ENCODE measurements at regions not wholly inside any gene's neighbourhood (a gene's known extent, or its start where the extent isn't known, plus 50 kb on each side); places are given as distances from the start of the nearest gene placed in this dataset.

DNA sequence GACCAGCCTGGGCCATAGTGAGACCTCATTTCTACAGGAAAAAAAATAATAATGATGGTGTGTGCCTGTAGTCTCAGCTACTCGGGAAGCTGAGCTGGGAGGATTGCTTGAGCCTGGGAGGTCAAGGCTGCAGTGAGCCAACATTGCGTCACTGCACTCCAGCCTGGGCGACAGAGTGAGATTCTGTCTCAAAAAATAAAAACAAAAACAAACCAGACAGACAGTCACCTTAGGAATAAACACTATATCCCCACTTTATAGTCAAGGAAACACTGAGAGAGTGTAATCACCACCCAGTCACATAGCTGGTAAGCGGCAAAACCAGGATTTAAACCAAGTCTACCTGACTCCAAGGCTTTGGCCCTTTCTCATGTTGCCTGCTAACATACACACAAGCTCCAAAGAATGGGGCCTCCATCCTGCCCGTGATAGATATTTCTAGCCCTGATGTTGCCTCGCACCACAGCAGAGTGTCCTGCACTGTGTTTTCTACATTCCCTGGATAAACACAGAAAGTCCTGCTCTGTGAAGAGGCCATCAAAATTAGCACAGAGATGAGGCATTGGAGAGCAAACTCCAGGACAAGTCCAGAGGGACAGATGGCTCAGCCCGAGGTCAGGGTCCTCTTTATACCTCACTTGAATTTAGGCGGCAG, 66.1 kb upstream of the SMURF2 start (continued):
- TF ChIP-seq MYNN (CRISPR knock-in tag; IDR thresholded peaks at IDR 0.05; ENCODE audit: low read depth) (no peak), REL (CRISPR knock-in tag; conservative IDR thresholded peaks at IDR 0.05) (no peak), SAFB2 (CRISPR knock-in tag; IDR thresholded peaks at IDR 0.05; ENCODE audit: borderline replicate concordance, low read depth) (no peak), HNRNPLL (IDR thresholded peaks at IDR 0.05; ENCODE audit: low read depth, low read length, poor library complexity, severe bottlenecking) (no peak), RNF2 (conservative IDR thresholded peaks at IDR 0.05; ENCODE audit: low read depth) (no peak), PHB2 (IDR thresholded peaks at IDR 0.05; ENCODE audit: partially characterized antibody) (no peak), NR2C2 (CRISPR knock-in tag; IDR thresholded peaks at IDR 0.05; ENCODE audit: borderline replicate concordance) (peak; percentile 69), ZNF720 (CRISPR knock-in tag; IDR thresholded peaks at IDR 0.05) (no peak), KDM6A (CRISPR knock-in tag; IDR thresholded peaks at IDR 0.05; ENCODE audit: low read depth) (no peak), DNMT3B (CRISPR knock-in tag; conservative IDR thresholded peaks at IDR 0.05) (peak; percentile 70; the same call in 1 of the 2 replicates), ZFP37 (CRISPR knock-in tag; IDR thresholded peaks at IDR 0.05; ENCODE audit: borderline replicate concordance) (no peak), KAT7 (CRISPR knock-in tag; IDR thresholded peaks at IDR 0.05; ENCODE audit: borderline replicate concordance) (no peak), AGO1 (IDR thresholded peaks at IDR 0.05; ENCODE audit: low read depth, low read length, poor library complexity, severe bottlenecking) (no peak), YEATS2 (CRISPR knock-in tag; IDR thresholded peaks at IDR 0.05; ENCODE audit: borderline replicate concordance) (no peak; the same call in 1 of the 2 replicates), NFKBIZ (CRISPR knock-in tag; IDR thresholded peaks at IDR 0.05) (no peak)
- TF ChIP-seq, protein P1, sequence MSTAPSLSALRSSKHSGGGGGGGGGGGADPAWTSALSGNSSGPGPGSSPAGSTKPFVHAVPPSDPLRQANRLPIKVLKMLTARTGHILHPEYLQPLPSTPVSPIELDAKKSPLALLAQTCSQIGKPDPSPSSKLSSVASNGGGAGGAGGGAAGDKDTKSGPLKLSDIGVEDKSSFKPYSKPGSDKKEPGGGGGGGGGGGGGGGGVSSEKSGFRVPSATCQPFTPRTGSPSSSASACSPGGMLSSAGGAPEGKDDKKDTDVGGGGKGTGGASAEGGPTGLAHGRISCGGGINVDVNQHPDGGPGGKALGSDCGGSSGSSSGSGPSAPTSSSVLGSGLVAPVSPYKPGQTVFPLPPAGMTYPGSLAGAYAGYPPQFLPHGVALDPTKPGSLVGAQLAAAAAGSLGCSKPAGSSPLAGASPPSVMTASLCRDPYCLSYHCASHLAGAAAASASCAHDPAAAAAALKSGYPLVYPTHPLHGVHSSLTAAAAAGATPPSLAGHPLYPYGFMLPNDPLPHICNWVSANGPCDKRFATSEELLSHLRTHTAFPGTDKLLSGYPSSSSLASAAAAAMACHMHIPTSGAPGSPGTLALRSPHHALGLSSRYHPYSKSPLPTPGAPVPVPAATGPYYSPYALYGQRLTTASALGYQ (CRISPR knock-in tag; IDR thresholded peaks at IDR 0.05) = no peak
- TF ChIP-seq, protein P2, sequence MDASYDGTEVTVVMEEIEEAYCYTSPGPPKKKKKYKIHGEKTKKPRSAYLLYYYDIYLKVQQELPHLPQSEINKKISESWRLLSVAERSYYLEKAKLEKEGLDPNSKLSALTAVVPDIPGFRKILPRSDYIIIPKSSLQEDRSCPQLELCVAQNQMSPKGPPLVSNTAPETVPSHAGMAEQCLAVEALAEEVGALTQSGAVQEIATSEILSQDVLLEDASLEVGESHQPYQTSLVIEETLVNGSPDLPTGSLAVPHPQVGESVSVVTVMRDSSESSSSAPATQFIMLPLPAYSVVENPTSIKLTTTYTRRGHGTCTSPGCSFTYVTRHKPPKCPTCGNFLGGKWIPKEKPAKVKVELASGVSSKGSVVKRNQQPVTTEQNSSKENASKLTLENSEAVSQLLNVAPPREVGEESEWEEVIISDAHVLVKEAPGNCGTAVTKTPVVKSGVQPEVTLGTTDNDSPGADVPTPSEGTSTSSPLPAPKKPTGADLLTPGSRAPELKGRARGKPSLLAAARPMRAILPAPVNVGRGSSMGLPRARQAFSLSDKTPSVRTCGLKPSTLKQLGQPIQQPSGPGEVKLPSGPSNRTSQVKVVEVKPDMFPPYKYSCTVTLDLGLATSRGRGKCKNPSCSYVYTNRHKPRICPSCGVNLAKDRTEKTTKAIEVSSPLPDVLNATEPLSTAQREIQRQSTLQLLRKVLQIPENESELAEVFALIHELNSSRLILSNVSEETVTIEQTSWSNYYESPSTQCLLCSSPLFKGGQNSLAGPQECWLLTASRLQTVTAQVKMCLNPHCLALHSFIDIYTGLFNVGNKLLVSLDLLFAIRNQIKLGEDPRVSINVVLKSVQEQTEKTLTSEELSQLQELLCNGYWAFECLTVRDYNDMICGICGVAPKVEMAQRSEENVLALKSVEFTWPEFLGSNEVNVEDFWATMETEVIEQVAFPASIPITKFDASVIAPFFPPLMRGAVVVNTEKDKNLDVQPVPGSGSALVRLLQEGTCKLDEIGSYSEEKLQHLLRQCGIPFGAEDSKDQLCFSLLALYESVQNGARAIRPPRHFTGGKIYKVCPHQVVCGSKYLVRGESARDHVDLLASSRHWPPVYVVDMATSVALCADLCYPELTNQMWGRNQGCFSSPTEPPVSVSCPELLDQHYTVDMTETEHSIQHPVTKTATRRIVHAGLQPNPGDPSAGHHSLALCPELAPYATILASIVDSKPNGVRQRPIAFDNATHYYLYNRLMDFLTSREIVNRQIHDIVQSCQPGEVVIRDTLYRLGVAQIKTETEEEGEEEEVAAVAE (CRISPR knock-in tag; IDR thresholded peaks at IDR 0.05; ENCODE audit: borderline replicate concordance) = no peak; the same call in 1 of the 2 replicates
- TF ChIP-seq, protein P3, sequence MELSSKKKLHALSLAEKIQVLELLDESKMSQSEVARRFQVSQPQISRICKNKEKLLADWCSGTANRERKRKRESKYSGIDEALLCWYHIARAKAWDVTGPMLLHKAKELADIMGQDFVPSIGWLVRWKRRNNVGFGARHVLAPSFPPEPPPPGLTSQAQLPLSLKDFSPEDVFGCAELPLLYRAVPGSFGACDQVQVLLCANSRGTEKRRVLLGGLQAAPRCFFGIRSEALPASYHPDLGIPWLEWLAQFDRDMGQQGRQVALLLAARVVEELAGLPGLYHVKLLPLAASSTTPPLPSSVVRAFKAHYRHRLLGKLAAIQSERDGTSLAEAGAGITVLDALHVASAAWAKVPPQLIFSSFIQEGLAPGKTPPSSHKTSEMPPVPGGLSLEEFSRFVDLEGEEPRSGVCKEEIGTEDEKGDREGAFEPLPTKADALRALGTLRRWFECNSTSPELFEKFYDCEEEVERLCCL (CRISPR knock-in tag; IDR thresholded peaks at IDR 0.05; ENCODE audit: borderline replicate concordance) = no peak
- TF ChIP-seq, protein P4, sequence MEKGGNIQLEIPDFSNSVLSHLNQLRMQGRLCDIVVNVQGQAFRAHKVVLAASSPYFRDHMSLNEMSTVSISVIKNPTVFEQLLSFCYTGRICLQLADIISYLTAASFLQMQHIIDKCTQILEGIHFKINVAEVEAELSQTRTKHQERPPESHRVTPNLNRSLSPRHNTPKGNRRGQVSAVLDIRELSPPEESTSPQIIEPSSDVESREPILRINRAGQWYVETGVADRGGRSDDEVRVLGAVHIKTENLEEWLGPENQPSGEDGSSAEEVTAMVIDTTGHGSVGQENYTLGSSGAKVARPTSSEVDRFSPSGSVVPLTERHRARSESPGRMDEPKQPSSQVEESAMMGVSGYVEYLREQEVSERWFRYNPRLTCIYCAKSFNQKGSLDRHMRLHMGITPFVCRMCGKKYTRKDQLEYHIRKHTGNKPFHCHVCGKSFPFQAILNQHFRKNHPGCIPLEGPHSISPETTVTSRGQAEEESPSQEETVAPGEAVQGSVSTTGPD (CRISPR knock-in tag; IDR thresholded peaks at IDR 0.05) = no peak
- TF ChIP-seq, protein P5, sequence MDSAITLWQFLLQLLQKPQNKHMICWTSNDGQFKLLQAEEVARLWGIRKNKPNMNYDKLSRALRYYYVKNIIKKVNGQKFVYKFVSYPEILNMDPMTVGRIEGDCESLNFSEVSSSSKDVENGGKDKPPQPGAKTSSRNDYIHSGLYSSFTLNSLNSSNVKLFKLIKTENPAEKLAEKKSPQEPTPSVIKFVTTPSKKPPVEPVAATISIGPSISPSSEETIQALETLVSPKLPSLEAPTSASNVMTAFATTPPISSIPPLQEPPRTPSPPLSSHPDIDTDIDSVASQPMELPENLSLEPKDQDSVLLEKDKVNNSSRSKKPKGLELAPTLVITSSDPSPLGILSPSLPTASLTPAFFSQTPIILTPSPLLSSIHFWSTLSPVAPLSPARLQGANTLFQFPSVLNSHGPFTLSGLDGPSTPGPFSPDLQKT (CRISPR knock-in tag; IDR thresholded peaks at IDR 0.05; ENCODE audit: borderline replicate concordance) = no peak

All from HepG2 (cell line).